NCI-H128 (cell line): ENCODE measurements at regions not wholly inside any gene's neighbourhood (a gene's known extent, or its start where the extent isn't known, plus 50 kb on each side); places are given as distances from the start of the nearest gene placed in this dataset.
"Not testable (repeated sequence)": the region's sequence is repeated elsewhere in the genome, so short reads cannot be mapped to it uniquely, and the experiment has no call there.

Experiments
- DNase-seq: peaks from one replicate; lab custom pipeline; 2025; ENCODE audit not compliant: unreplicated experiment; lab: John Stamatoyannopoulos, UW

GRCh38 chr18:28494151-28494550 lies 317.2 kb upstream of the CDH2 start:
- DNase-seq = no peak

- no peak for DNase-seq
Measured at GRCh38 chr18:28485918-28486317, 309.0 kb upstream of the CDH2 start.

GRCh38 chr18:28485210-28485801 lies 308.4 kb upstream of the CDH2 start:
- DNase-seq = no peak

GRCh38 chr18:28478531-28478930 lies 301.6 kb upstream of the CDH2 start:
- DNase-seq = no peak

- no peak for DNase-seq
Measured at GRCh38 chr18:28476302-28476701, 299.4 kb upstream of the CDH2 start.

- DNase-seq = no peak
Measured at GRCh38 chr18:28469946-28470345, 293.0 kb upstream of the CDH2 start.

- DNase-seq = no peak
Measured at GRCh38 chr18:28468901-28469300, 292.0 kb upstream of the CDH2 start.

GRCh38 chr18:28466204-28466603 lies 289.3 kb upstream of the CDH2 start:
- no peak for DNase-seq

- DNase-seq = no peak
Measured at GRCh38 chr18:28459587-28459986, 282.7 kb upstream of the CDH2 start.

- no peak for DNase-seq
Measured at GRCh38 chr18:28458751-28459150, 281.8 kb upstream of the CDH2 start.

GRCh38 chr18:28457784-28458183 lies 280.9 kb upstream of the CDH2 start:
- DNase-seq = no peak

GRCh38 chr18:28455971-28456370 lies 279.0 kb upstream of the CDH2 start:
- no peak for DNase-seq

- no peak for DNase-seq
Measured at GRCh38 chr18:28439870-28440269, 262.9 kb upstream of the CDH2 start.

GRCh38 chr18:28438381-28438780 lies 261.5 kb upstream of the CDH2 start:
- DNase-seq = no peak

GRCh38 chr18:28432339-28432738 lies 255.4 kb upstream of the CDH2 start:
- DNase-seq = no peak

GRCh38 chr18:28425886-28426285 lies 249.0 kb upstream of the CDH2 start:
- no peak for DNase-seq

GRCh38 chr18:28422577-28422976 lies 245.6 kb upstream of the CDH2 start:
- no peak for DNase-seq

- DNase-seq = not testable (repeated sequence)
Measured at GRCh38 chr18:28421950-28422349, 245.0 kb upstream of the CDH2 start.

GRCh38 chr18:28412521-28412920 lies 235.6 kb upstream of the CDH2 start:
- DNase-seq = no peak

GRCh38 chr18:28411806-28412205 lies 234.9 kb upstream of the CDH2 start:
- DNase-seq = no peak

- DNase-seq = no peak
Measured at GRCh38 chr18:28409811-28410210, 232.9 kb upstream of the CDH2 start.

- DNase-seq = no peak
Measured at GRCh38 chr18:28408528-28408927, 231.6 kb upstream of the CDH2 start.

GRCh38 chr18:28407681-28408080 lies 230.8 kb upstream of the CDH2 start:
- DNase-seq = no peak

GRCh38 chr18:28406533-28406932 lies 229.6 kb upstream of the CDH2 start:
- no peak for DNase-seq
